K562 (cell line): ENCODE measurements at regions not wholly inside any gene's neighbourhood (a gene's known extent, or its start where the extent isn't known, plus 50 kb on each side); places are given as distances from the start of the nearest gene placed in this dataset.

Source experiments
- ATAC-seq: fragments of 200-7000 bp; cut with Tn5 transposase; 3 replicates; pipeline ENCODE4 v1.9.1; 2020; ENCODE audit warnings: moderate library complexity
- BruUV-seq: library from RNA; stranded (reverse); fragments of 400-500 nt; replicated peaks from 2 replicates; lab custom pipeline; 2021; lab: Mats Ljungman, UMichigan
- CTCF ChIA-PET: fragments of 300-600 bp; formaldehyde crosslinking; extraction: SDS; loops from one replicate; lab custom pipeline; 2021; ENCODE audit warnings: low intra/inter-chr PET ratio; lab: Yijun Ruan, JAX
- POLR2A ChIA-PET: fragments of 300-600, 350-650 bp; sonication (Branson Sonifier 250); formaldehyde crosslinking; extraction: SDS; loops from one replicate; lab custom pipeline; 2021; ENCODE audit warnings: antibody characterized with exemption, inconsistent platforms; lab: Yijun Ruan, JAX
- DNase-seq, 4 experiments: peaks; one replicate each; pipeline versions ENCODE4 v3.0.0 to v3.0.0-alpha.2; 2011 to 2018; ENCODE audit warnings: low spot score in 3 of 4, mixed read lengths in 3 of 4; ENCODE audit errors: extremely low read depth in 1 of 4
- FAIRE-seq: peaks from 2 replicates; lab custom pipeline; 2011; peaks lifted over from hg19 to GRCh38; lab: Jason Lieb, UNC
- H2AFZ ChIP-seq: 2 replicates; pipeline ENCODE4 v1.6.0; 2011; ENCODE audit warnings: low read depth, low read length, control low read depth, inconsistent platforms
- H3K27ac ChIP-seq: fragments of 200-600 bp; 3 replicates; pipeline ENCODE4 v1.8.0; 2011; ENCODE audit warnings: low read depth, mild to moderate bottlenecking, control low read depth, inconsistent platforms, low read length, moderate library complexity, mixed read lengths; ENCODE audit errors: extremely low read depth
- H3K27me3 ChIP-seq, 2 experiments: fragments of 300-600 bp in 1 of 2; 2 replicates in 1 of 2; 3 replicates in 1 of 2; pipeline versions ENCODE4 v1.6.0 to v1.8.0; 2011; ENCODE audit warnings: inconsistent platforms in 2 of 2, low read length in 2 of 2, mild to moderate bottlenecking in 1 of 2, mixed read lengths in 1 of 2, moderate library complexity in 1 of 2; ENCODE audit not compliant: control insufficient read depth in 2 of 2, insufficient read depth in 2 of 2
- H3K36me3 ChIP-seq: fragments of 300-600 bp; 3 replicates; pipeline ENCODE4 v1.8.0; 2011; ENCODE audit warnings: mild to moderate bottlenecking, low read length, inconsistent platforms; ENCODE audit not compliant: control insufficient read depth, insufficient read depth
- H3K4me1 ChIP-seq, 2 experiments: fragments of 200-600 bp in 1 of 2; replicated peaks in 1 of 2; 2 replicates in 1 of 2; 3 replicates in 1 of 2; pipeline versions ENCODE4 v1.5.1 to v1.8.0; 2011; ENCODE audit warnings: inconsistent platforms in 2 of 2, low read length in 2 of 2, mild to moderate bottlenecking in 1 of 2, mixed read lengths in 1 of 2, moderate library complexity in 1 of 2; ENCODE audit not compliant: control insufficient read depth in 2 of 2, insufficient read depth in 2 of 2
- H3K4me2 ChIP-seq: 2 replicates; pipeline ENCODE4 v1.6.1; 2011; ENCODE audit warnings: low read length, control low read depth, inconsistent platforms, mixed read lengths; ENCODE audit not compliant: insufficient read depth
- H3K4me3 ChIP-seq: fragments of 200-600 bp; sonication (generic), shearing (Covaris generic); 2 replicates; pipeline ENCODE4 v1.5.1; 2016; ENCODE audit warnings: control low read depth, inconsistent platforms
- H3K79me2 ChIP-seq: fragments of 200-600 bp; 3 replicates; pipeline ENCODE4 v1.8.0; 2011; ENCODE audit warnings: low read length, inconsistent platforms; ENCODE audit not compliant: control insufficient read depth, insufficient read depth
- H3K9ac ChIP-seq, 2 experiments: 2 replicates each; pipeline versions ENCODE4 v1.6.0 to v1.6.1; 2011; ENCODE audit warnings: low read depth in 2 of 2, low read length in 2 of 2, control low read depth in 1 of 2, inconsistent platforms in 1 of 2, mild to moderate bottlenecking in 1 of 2, mixed read lengths in 1 of 2; ENCODE audit not compliant: insufficient read depth in 1 of 2
- H3K9me1 ChIP-seq: one replicate; pipeline ENCODE4 v1.6.0; 2011; ENCODE audit warnings: inconsistent platforms, mild to moderate bottlenecking, low read length, moderate library complexity; ENCODE audit not compliant: control insufficient read depth, insufficient read depth
- H3K9me3 ChIP-seq: replicated peaks from 2 replicates; pipeline ENCODE4 v1.5.1; 2011; ENCODE audit warnings: low read depth, low read length, inconsistent platforms; ENCODE audit not compliant: control insufficient read depth, insufficient read depth
- H4K20me1 ChIP-seq: replicated peaks from 2 replicates; pipeline ENCODE4 v1.6.1; 2011; ENCODE audit warnings: low read length, inconsistent platforms, mixed read lengths; ENCODE audit not compliant: control insufficient read depth, insufficient read depth
- GATA2 ChIP-seq: sonication (generic); formaldehyde crosslinking; IDR thresholded peaks from 2 replicates; pipeline ENCODE4 v1.4.0; 2020; ENCODE audit warnings: mild to moderate bottlenecking, missing genetic modification reagents
- HIVEP1 ChIP-seq: fragments of 250-450 bp; sonication (Bioruptor Pico); IDR thresholded peaks from 2 replicates; pipeline ENCODE4 v1.4.0; 2020; ENCODE audit warnings: mild to moderate bottlenecking
- MAZ ChIP-seq, 2 experiments: fragments of 450-650 bp in 1 of 2; sonication (generic) in 1 of 2; formaldehyde crosslinking; IDR thresholded peaks in 1 of 2; conservative IDR thresholded peaks in 1 of 2; 2 replicates each; pipeline versions ENCODE4 v1.4.0 to v1.5.0; 2020; ENCODE audit warnings: mild to moderate bottlenecking in 1 of 2, missing genetic modification reagents in 1 of 2
- ZNF408 ChIP-seq: fragments of 250-450 bp; sonication (Bioruptor Pico); IDR thresholded peaks from 2 replicates; pipeline ENCODE4 v1.4.0; 2020; ENCODE audit warnings: low read depth, mild to moderate bottlenecking, moderate library complexity
- WGBS: fragments of 100-300 bp; shearing (Covaris generic); methylation state at CpG from one replicate; pipeline ENCODE4 v1.1.6; 2016; ENCODE audit warnings: low coverage, mixed read lengths; ENCODE audit not compliant: insufficient coverage; ENCODE audit errors: missing lambda C conversion rate; 5-methylcytosine and 5-hydroxymethylcytosine counted together
- in situ Hi-C: fragments of 300-500 bp; cut with MboI; formaldehyde crosslinking; loops from 4 replicates; pipeline ENCODE4 v1.15.0; 2018; ENCODE audit warnings: inconsistent platforms, mixed read lengths
- intact Hi-C: fragments of 100-400 bp; cut with micrococcal nuclease; formaldehyde crosslinking; loops from 2 replicates; pipeline ENCODE4 v1.14.2; 2022
- TF ChIP-seq, protein P1 (sequence below): fragments of 250-450 bp; sonication (Bioruptor Pico); IDR thresholded peaks from 2 replicates; pipeline ENCODE4 v1.4.0; 2020; ENCODE audit warnings: mild to moderate bottlenecking, moderate library complexity, borderline replicate concordance
- TF ChIP-seq, protein P2 (sequence below): sonication (generic); formaldehyde crosslinking; IDR thresholded peaks from 2 replicates; pipeline ENCODE4 v1.8.0; 2022; ENCODE audit warnings: mild to moderate bottlenecking, missing genetic modification reagents

DNA sequence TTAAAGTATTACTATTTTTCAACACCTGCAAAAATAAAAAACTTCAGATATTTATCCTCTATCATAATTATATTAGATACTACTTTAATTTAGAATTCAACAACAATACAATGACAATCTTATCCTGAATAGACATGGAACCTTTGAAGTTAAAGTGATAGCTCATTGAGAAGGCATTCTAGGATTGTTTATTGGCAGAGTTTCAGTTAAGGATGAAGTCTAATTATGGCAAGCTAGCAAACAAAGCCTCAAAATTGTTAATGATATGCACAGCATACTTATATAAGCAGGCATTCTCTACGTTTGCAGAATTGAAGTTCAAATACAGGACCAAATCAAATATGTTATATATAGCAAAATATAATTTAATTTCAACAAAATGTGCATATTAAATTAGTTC, 91.2 kb upstream of the ABI3BP start:
- DNase-seq = no peak
- Histone ChIP-seq H3K27me3 (no peaks in the 10 kb centered on the region), H3K27ac (no peak overlapping the region), H3K4me3 (no peak overlapping the region), H3K4me2 (no peak overlapping the region), H3K9me1 (no peaks in the 10 kb centered on the region)
- intact Hi-C loops = no loop called here
- FAIRE-seq = no peak
- POLR2A ChIA-PET = no interaction called here
- TF ChIP-seq MAZ (CRISPR knock-in tag; conservative IDR thresholded peaks at IDR 0.05 in 1 of 2, IDR thresholded peaks at IDR 0.05 in 1 of 2) = no peak
- TF ChIP-seq, protein P1, sequence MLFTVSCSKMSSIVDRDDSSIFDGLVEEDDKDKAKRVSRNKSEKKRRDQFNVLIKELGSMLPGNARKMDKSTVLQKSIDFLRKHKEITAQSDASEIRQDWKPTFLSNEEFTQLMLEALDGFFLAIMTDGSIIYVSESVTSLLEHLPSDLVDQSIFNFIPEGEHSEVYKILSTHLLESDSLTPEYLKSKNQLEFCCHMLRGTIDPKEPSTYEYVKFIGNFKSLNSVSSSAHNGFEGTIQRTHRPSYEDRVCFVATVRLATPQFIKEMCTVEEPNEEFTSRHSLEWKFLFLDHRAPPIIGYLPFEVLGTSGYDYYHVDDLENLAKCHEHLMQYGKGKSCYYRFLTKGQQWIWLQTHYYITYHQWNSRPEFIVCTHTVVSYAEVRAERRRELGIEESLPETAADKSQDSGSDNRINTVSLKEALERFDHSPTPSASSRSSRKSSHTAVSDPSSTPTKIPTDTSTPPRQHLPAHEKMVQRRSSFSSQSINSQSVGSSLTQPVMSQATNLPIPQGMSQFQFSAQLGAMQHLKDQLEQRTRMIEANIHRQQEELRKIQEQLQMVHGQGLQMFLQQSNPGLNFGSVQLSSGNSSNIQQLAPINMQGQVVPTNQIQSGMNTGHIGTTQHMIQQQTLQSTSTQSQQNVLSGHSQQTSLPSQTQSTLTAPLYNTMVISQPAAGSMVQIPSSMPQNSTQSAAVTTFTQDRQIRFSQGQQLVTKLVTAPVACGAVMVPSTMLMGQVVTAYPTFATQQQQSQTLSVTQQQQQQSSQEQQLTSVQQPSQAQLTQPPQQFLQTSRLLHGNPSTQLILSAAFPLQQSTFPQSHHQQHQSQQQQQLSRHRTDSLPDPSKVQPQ = no peak
- no peak for TF ChIP-seq ZNF408 (CRISPR knock-in tag)
- TF ChIP-seq, protein P2, sequence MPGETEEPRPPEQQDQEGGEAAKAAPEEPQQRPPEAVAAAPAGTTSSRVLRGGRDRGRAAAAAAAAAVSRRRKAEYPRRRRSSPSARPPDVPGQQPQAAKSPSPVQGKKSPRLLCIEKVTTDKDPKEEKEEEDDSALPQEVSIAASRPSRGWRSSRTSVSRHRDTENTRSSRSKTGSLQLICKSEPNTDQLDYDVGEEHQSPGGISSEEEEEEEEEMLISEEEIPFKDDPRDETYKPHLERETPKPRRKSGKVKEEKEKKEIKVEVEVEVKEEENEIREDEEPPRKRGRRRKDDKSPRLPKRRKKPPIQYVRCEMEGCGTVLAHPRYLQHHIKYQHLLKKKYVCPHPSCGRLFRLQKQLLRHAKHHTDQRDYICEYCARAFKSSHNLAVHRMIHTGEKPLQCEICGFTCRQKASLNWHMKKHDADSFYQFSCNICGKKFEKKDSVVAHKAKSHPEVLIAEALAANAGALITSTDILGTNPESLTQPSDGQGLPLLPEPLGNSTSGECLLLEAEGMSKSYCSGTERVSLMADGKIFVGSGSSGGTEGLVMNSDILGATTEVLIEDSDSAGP (CRISPR knock-in tag) = no peak
- TF ChIP-seq HIVEP1 (CRISPR knock-in tag) = no peak
- no peak for TF ChIP-seq GATA2
- TF ChIP-seq, all 486 proteins: peak for 0
- H3K79me2 ChIP-seq = no peaks in the 10 kb centered on the region
- no peak overlapping the region for H2AFZ ChIP-seq
- 0 out of 5 replicates have a peak, but pooled peaks cover 0 to 5% of the 10 kb centered on the region in 2 experiments for H3K4me1 ChIP-seq
- in situ Hi-C loops = no loop called here
- no peaks in the 10 kb centered on the region for H3K9me3 ChIP-seq
- no peaks in the 10 kb centered on the region for H4K20me1 ChIP-seq
- no TSS peak for BruUV-seq
- H3K9ac ChIP-seq = no peak overlapping the region
- H3K36me3 ChIP-seq = no peaks in the 10 kb centered on the region
- WGBS = 0% methylated on average over 1 of the region's 1 CpG
- ATAC-seq = no peak
- CTCF ChIA-PET = no interaction called here
